ENCODE measurements at regions not wholly inside any gene's neighbourhood (a gene's known extent, or its start where the extent isn't known, plus 50 kb on each side); places are given as distances from the start of the nearest gene placed in this dataset.

DNA sequence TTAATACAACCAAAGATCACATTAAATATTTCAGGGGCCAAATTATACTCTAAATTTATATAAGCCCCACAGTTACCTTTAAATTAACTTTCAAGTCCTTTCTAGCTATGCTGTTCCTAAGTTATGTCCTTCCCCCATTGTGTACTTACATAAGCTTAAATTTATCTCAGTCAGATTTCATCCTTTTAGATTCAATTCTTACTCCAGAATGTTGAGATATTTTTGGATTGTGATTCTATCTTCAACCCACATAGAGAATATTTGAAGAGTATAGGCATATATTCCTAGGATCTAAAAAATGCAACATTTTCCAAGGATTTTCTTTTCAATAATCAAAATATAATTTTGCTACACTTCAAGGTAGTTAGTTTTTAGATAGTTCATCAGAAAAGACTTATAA, 242.8 kb downstream of the KCNE4 start:
- TF ChIP-seq, protein P1, sequence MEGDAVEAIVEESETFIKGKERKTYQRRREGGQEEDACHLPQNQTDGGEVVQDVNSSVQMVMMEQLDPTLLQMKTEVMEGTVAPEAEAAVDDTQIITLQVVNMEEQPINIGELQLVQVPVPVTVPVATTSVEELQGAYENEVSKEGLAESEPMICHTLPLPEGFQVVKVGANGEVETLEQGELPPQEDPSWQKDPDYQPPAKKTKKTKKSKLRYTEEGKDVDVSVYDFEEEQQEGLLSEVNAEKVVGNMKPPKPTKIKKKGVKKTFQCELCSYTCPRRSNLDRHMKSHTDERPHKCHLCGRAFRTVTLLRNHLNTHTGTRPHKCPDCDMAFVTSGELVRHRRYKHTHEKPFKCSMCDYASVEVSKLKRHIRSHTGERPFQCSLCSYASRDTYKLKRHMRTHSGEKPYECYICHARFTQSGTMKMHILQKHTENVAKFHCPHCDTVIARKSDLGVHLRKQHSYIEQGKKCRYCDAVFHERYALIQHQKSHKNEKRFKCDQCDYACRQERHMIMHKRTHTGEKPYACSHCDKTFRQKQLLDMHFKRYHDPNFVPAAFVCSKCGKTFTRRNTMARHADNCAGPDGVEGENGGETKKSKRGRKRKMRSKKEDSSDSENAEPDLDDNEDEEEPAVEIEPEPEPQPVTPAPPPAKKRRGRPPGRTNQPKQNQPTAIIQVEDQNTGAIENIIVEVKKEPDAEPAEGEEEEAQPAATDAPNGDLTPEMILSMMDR (conservative IDR thresholded peaks at IDR 0.05 in 1 of 2, IDR thresholded peaks at IDR 0.05 in 1 of 2; ENCODE audit: extremely low read depth in 1 of 2, insufficient read depth in 1 of 2, low read depth in 1 of 2, low read length in 2 of 2) = no peak
- no peak for TF ChIP-seq EZH2 (IDR thresholded peaks at IDR 0.05; ENCODE audit: borderline replicate concordance, low read length)

Data from mammary epithelial cell (primary cell).